Fibroblast of lung (primary cell): ENCODE measurements at regions not wholly inside any gene's neighbourhood (a gene's known extent, or its start where the extent isn't known, plus 50 kb on each side); places are given as distances from the start of the nearest gene placed in this dataset.

Source experiments
- DNase-seq, 2 donors: peaks; one replicate each; pipeline versions ENCODE4 v3.0.0 to v3.0.0-alpha.2; 2010; ENCODE audit warnings: low read depth in 2 of 2
- H2AFZ ChIP-seq: 2 replicates; pipeline ENCODE4 v1.5.1; 2012; ENCODE audit warnings: low read length, control low read depth, inconsistent platforms
- H3K27ac ChIP-seq: 2 replicates; pipeline ENCODE4 v1.5.1; 2011; ENCODE audit warnings: low read length, control low read depth; ENCODE audit not compliant: insufficient read depth
- H3K27me3 ChIP-seq: 2 replicates; pipeline ENCODE4 v1.5.1; 2011; ENCODE audit warnings: mild to moderate bottlenecking, low read length; ENCODE audit not compliant: control insufficient read depth, insufficient read depth
- H3K36me3 ChIP-seq: 2 replicates; pipeline ENCODE4 v1.5.1; 2011; ENCODE audit warnings: low read length; ENCODE audit not compliant: control insufficient read depth, insufficient read depth
- H3K4me1 ChIP-seq: 2 replicates; pipeline ENCODE4 v1.5.1; 2011; ENCODE audit warnings: low read length; ENCODE audit not compliant: control insufficient read depth, insufficient read depth; ENCODE audit errors: extremely low read depth
- H3K4me2 ChIP-seq: 2 replicates; pipeline ENCODE4 v1.5.1; 2011; ENCODE audit warnings: low read length, control low read depth; ENCODE audit not compliant: insufficient read depth; ENCODE audit errors: extremely low read depth
- H3K4me3 ChIP-seq, 4 experiments: fragments of 200-600 bp in 1 of 4; sonication (generic) in 1 of 4; replicated peaks in 1 of 4; 2 replicates each; pipeline ENCODE4 v1.5.1; 2011 to 2016; ENCODE audit warnings: low read length in 4 of 4, low read depth in 3 of 4, mild to moderate bottlenecking in 3 of 4, control low read depth in 2 of 4, inconsistent platforms in 1 of 4, mixed read lengths in 1 of 4; ENCODE audit not compliant: insufficient read depth in 1 of 4; ENCODE audit errors: control extremely low read depth in 1 of 4
- H3K79me2 ChIP-seq: 2 replicates; pipeline ENCODE4 v1.5.1; 2012; ENCODE audit warnings: mild to moderate bottlenecking, low read length, inconsistent platforms; ENCODE audit not compliant: control insufficient read depth, insufficient read depth
- H3K9ac ChIP-seq: 2 replicates; pipeline ENCODE4 v1.5.1; 2011; ENCODE audit warnings: mild to moderate bottlenecking, low read length, control low read depth; ENCODE audit not compliant: insufficient read depth
- H3K9me3 ChIP-seq: 2 replicates; pipeline ENCODE4 v1.5.1; 2012; ENCODE audit warnings: low read depth, low read length; ENCODE audit not compliant: control insufficient read depth, insufficient read depth
- H4K20me1 ChIP-seq: 2 replicates; pipeline ENCODE4 v1.5.1; 2011; ENCODE audit warnings: low read length; ENCODE audit not compliant: control insufficient read depth, insufficient read depth; ENCODE audit errors: extremely low read depth
- EZH2 ChIP-seq: IDR thresholded peaks from 2 replicates; pipeline ENCODE4 v1.5.1; 2012; ENCODE audit warnings: low read length, control low read depth, mild to moderate bottlenecking; ENCODE audit errors: missing control alignments
- TF ChIP-seq, protein P1 (sequence below), 2 donors: IDR thresholded peaks in 1 of 2; conservative IDR thresholded peaks in 1 of 2; 1 replicate in 1 of 2; 2 replicates in 1 of 2; pipeline ENCODE4 v1.5.1; 2011 to 2012; ENCODE audit warnings: low read length in 2 of 2, control low read depth in 1 of 2, inconsistent platforms in 1 of 2, low read depth in 1 of 2, mild to moderate bottlenecking in 1 of 2

DNA sequence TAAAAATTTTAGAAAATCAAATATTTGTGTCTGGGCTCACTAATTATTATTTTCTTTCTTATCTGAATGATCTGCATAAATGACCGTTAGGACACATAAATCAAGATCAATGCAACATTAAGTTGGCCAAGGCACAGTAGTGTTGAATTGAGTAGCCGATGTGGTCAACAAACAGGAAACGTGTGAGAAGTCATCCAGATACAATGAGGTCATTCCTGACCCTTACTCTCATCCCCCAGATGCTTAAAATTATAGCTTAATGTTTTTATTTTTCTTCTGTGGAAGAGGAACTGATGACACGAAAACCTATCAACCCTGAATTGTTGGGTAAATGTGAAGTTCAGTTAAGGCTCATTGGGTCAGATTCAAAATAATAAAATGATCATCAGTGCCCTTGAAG, 222.9 kb downstream of the RFC3 start:
- H3K9me3 ChIP-seq, result no peaks in the 10 kb centered on the region
- H4K20me1 ChIP-seq, result no peaks in the 10 kb centered on the region
- peak in 1 of 2 donors; percentile 60 for DNase-seq
- H3K36me3 ChIP-seq, result no peaks in the 10 kb centered on the region
- no peaks in the 10 kb centered on the region for H3K79me2 ChIP-seq
- H2AFZ ChIP-seq, result no peak overlapping the region
- no peak overlapping the region for H3K4me2 ChIP-seq
- no peak overlapping the region for H3K9ac ChIP-seq
- no peaks in the 10 kb centered on the region for H3K27me3 ChIP-seq
- H3K4me1 ChIP-seq, result no peaks in the 10 kb centered on the region
- H3K27ac ChIP-seq, result no peak overlapping the region
- no peak overlapping the region for H3K4me3 ChIP-seq
- TF ChIP-seq EZH2, result no peak
- TF ChIP-seq, protein P1, sequence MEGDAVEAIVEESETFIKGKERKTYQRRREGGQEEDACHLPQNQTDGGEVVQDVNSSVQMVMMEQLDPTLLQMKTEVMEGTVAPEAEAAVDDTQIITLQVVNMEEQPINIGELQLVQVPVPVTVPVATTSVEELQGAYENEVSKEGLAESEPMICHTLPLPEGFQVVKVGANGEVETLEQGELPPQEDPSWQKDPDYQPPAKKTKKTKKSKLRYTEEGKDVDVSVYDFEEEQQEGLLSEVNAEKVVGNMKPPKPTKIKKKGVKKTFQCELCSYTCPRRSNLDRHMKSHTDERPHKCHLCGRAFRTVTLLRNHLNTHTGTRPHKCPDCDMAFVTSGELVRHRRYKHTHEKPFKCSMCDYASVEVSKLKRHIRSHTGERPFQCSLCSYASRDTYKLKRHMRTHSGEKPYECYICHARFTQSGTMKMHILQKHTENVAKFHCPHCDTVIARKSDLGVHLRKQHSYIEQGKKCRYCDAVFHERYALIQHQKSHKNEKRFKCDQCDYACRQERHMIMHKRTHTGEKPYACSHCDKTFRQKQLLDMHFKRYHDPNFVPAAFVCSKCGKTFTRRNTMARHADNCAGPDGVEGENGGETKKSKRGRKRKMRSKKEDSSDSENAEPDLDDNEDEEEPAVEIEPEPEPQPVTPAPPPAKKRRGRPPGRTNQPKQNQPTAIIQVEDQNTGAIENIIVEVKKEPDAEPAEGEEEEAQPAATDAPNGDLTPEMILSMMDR (conservative IDR thresholded peaks at IDR 0.05 in 1 of 2, IDR thresholded peaks at IDR 0.05 in 1 of 2; ENCODE audit: low read depth in 1 of 2, low read length in 2 of 2), result no peak

DNA sequence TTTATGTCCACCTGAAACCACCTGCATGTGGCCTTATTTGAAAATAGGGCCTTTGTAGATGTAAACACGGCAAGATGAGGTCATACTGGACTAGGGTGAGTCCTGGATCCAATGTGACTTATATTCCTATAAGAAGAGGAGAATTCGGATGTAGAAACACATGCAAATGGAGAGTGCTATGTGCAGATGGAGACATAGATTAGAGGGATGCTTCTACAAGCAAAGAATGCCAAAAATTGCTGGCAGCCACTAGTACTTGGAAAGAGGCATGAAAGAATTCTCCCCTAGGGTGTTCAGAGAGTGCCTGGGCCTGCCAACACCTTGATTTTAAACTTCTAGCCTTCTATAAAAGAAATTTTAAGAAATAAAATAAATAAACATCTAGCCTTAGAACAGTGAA, 226.1 kb downstream of the RFC3 start:
- Histone ChIP-seq H3K9ac (no peak overlapping the region), H3K79me2 (no peaks in the 10 kb centered on the region), H3K27ac (no peak overlapping the region), H3K4me3 (no peak overlapping the region), H3K4me2 (no peak overlapping the region), H3K9me3 (no peaks in the 10 kb centered on the region), H3K4me1 (no peaks in the 10 kb centered on the region), H2AFZ (no peak overlapping the region), H4K20me1 (no peaks in the 10 kb centered on the region), H3K36me3 (no peaks in the 10 kb centered on the region), H3K27me3 (no peaks in the 10 kb centered on the region)
- TF ChIP-seq EZH2, result no peak
- TF ChIP-seq, protein P1 (conservative IDR thresholded peaks at IDR 0.05 in 1 of 2, IDR thresholded peaks at IDR 0.05 in 1 of 2; ENCODE audit: low read depth in 1 of 2, low read length in 2 of 2), result no peak
- peak in 1 of 2 donors; percentile 82 for DNase-seq

DNA sequence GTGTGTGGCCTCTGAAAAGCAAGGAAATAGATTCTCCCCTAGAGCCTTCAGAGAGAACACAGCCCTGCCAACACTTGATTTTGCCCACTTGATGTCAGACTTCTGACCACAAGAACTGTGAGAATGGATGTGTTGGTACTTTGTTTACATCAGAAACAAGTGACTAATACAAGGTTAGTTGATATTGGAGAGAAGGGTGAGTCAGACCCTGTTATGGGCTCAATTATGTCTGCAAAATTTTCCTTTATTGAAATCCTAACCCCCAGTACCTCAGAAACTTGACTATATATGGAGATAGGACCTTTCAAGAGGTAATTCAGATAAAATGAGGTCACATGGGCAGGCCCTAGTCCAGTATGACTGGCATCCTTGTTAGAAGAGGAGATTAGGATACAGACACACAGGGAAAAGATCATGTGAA, 226.7 kb downstream of the RFC3 start:
- Histone ChIP-seq H3K9me3 (no peaks in the 10 kb centered on the region), H3K4me1 (no peaks in the 10 kb centered on the region), H3K27ac (no peak overlapping the region), H3K4me3 (no peak overlapping the region), H3K4me2 (no peak overlapping the region), H3K27me3 (no peaks in the 10 kb centered on the region), H4K20me1 (no peaks in the 10 kb centered on the region), H3K9ac (no peak overlapping the region), H3K36me3 (no peaks in the 10 kb centered on the region), H2AFZ (no peak overlapping the region), H3K79me2 (no peaks in the 10 kb centered on the region)
- TF ChIP-seq EZH2, result no peak
- TF ChIP-seq, protein P1 (conservative IDR thresholded peaks at IDR 0.05 in 1 of 2, IDR thresholded peaks at IDR 0.05 in 1 of 2; ENCODE audit: low read depth in 1 of 2, low read length in 2 of 2), result no peak
- peak; percentile 78 to 93 for DNase-seq
